ENCODE measurements at regions not wholly inside any gene's neighbourhood (a gene's known extent, or its start where the extent isn't known, plus 50 kb on each side); places are given as distances from the start of the nearest gene placed in this dataset.

GRCh38 chr2:149806651-149807050 is 219.1 kb upstream of the MMADHC start:
- 89 to 98% (median 93%) methylated on average over 2 of the region's 2 CpGs for WGBS, 5 donors
- no peak overlapping the region for H3K27ac ChIP-seq
- no peaks in the 10 kb centered on the region for H3K9me3 ChIP-seq
- intact Hi-C loops (cut with DNase I; ENCODE audit: low total_unique reads) = no loop called here
- DNase-seq = no peak
- no peaks in the 10 kb centered on the region for H3K4me1 ChIP-seq
- no peaks in the 10 kb centered on the region for H3K27me3 ChIP-seq
- H3K4me3 ChIP-seq = no peak overlapping the region
- H3K36me3 ChIP-seq = no peaks in the 10 kb centered on the region
- TF ChIP-seq EP300 (IDR thresholded peaks at IDR 0.05) (no peak), POLR2A (IDR thresholded peaks at IDR 0.05) (no peak), CTCF (IDR thresholded peaks at IDR 0.05) (no peak), POLR2AphosphoS5 (IDR thresholded peaks at IDR 0.05) (no peak)

GRCh38 chr2:149800624-149801542 is 213.3 kb upstream of the MMADHC start:
- Histone ChIP-seq H3K27me3 (no peaks in the 10 kb centered on the region), H3K36me3 (no peaks in the 10 kb centered on the region), H3K9me3 (no peaks in the 10 kb centered on the region), H3K4me1 (no peaks in the 10 kb centered on the region), H3K4me3 (no peak overlapping the region), H3K27ac (no peak overlapping the region)
- no peak for TF ChIP-seq POLR2AphosphoS5 (IDR thresholded peaks at IDR 0.05)
- TF ChIP-seq POLR2A (IDR thresholded peaks at IDR 0.05) = no peak
- TF ChIP-seq EP300 (IDR thresholded peaks at IDR 0.05) = no peak
- intact Hi-C loops (cut with DNase I; ENCODE audit: low total_unique reads) = no loop called here
- 69 to 75% (median 75%) methylated on average over 7 of the region's 7 CpGs for WGBS, 5 donors
- DNase-seq = no peak

GRCh38 chr2:149799013-149799705 is 211.6 kb upstream of the MMADHC start:
- WGBS, 5 donors = 26 to 39% (median 33%) methylated on average over 6 of the region's 6 CpGs
- Histone ChIP-seq H3K4me3 (no peak overlapping the region), H3K27me3 (no peaks in the 10 kb centered on the region), H3K36me3 (no peaks in the 10 kb centered on the region), H3K9me3 (no peaks in the 10 kb centered on the region), H3K27ac (no peak overlapping the region), H3K4me1 (no peaks in the 10 kb centered on the region)
- TF ChIP-seq CTCF (IDR thresholded peaks at IDR 0.05) = no peak
- no peak for TF ChIP-seq EP300 (IDR thresholded peaks at IDR 0.05)
- TF ChIP-seq POLR2AphosphoS5 (IDR thresholded peaks at IDR 0.05) = no peak
- TF ChIP-seq POLR2A (IDR thresholded peaks at IDR 0.05) = no peak
- intact Hi-C loops (cut with DNase I; ENCODE audit: low total_unique reads) = no loop called here
- DNase-seq = peak in 1 of 2 donors; percentile 58

GRCh38 chr2:149797030-149797429 is 209.5 kb upstream of the MMADHC start:
- intact Hi-C loops (cut with DNase I; ENCODE audit: low total_unique reads) = no loop called here
- H3K27ac ChIP-seq = no peak overlapping the region
- H3K36me3 ChIP-seq = no peaks in the 10 kb centered on the region
- no peak for DNase-seq
- H3K27me3 ChIP-seq = no peaks in the 10 kb centered on the region
- H3K4me3 ChIP-seq = no peak overlapping the region
- H3K9me3 ChIP-seq = no peaks in the 10 kb centered on the region
- no peaks in the 10 kb centered on the region for H3K4me1 ChIP-seq
- 57 to 87% (median 77%) methylated on average over 1 of the region's 1 CpG for WGBS, 5 donors
- TF ChIP-seq POLR2A (IDR thresholded peaks at IDR 0.05) (no peak), EP300 (IDR thresholded peaks at IDR 0.05) (no peak), CTCF (IDR thresholded peaks at IDR 0.05) (no peak), POLR2AphosphoS5 (IDR thresholded peaks at IDR 0.05) (no peak)

All from stomach (tissue), 8 donors.